B cell (primary cell): ENCODE measurements at regions not wholly inside any gene's neighbourhood (a gene's known extent, or its start where the extent isn't known, plus 50 kb on each side); places are given as distances from the start of the nearest gene placed in this dataset.

Source experiments
- ATAC-seq: fragments of 200-7000 bp; cut with Tn5 transposase; one replicate; pipeline ENCODE4 v1.10.0; 2021; ENCODE audit warnings: low read depth, mild to moderate bottlenecking, moderate number of reproducible peaks, moderate library complexity
- CTCF ChIA-PET: fragments of 350-600 bp; sonication (Branson Sonifier 250); formaldehyde crosslinking; loops from one replicate; lab custom pipeline; 2021; ENCODE audit warnings: antibody characterized with exemption, inconsistent platforms; lab: Charles Lee
- POLR2A ChIA-PET: fragments of 350-600 bp; sonication (Branson Sonifier 250); formaldehyde crosslinking; loops from one replicate; lab custom pipeline; 2021; ENCODE audit warnings: antibody characterized with exemption; lab: Charles Lee
- DNase-seq: peaks from one replicate; pipeline ENCODE4 v3.0.0; 2013
- H2AFZ ChIP-seq: 2 replicates; pipeline ENCODE4 v1.6.1; 2012; ENCODE audit warnings: mild to moderate bottlenecking, low read depth, low read length; ENCODE audit not compliant: insufficient read depth, poor library complexity, severe bottlenecking
- H3K27ac ChIP-seq, 2 donors: 1 replicate in 1 of 2; 2 replicates in 1 of 2; pipeline ENCODE4 v1.5.1; 2012 to 2013; ENCODE audit warnings: low read length in 2 of 2, mild to moderate bottlenecking in 2 of 2, moderate library complexity in 1 of 2
- H3K27me3 ChIP-seq, 4 experiments: fragments of 200-600 bp in 1 of 4; sonication (generic) in 1 of 4; replicated peaks in 1 of 4; 1 replicate in 2 of 4; 2 replicates in 2 of 4; pipeline versions ENCODE4 v1.6.1 to v1.7.0; 2013 to 2016; ENCODE audit warnings: low read length in 3 of 4, mild to moderate bottlenecking in 2 of 4, mixed read lengths in 1 of 4, moderate library complexity in 1 of 4; ENCODE audit not compliant: insufficient read depth in 4 of 4, control insufficient read depth in 3 of 4; ENCODE audit errors: control extremely low read depth in 1 of 4
- H3K36me3 ChIP-seq, 2 experiments: replicated peaks in 1 of 2; 1 replicate in 1 of 2; 2 replicates in 1 of 2; pipeline versions ENCODE4 v1.6.1 to v1.7.1; 2013; ENCODE audit warnings: low read length in 1 of 2; ENCODE audit not compliant: insufficient read depth in 2 of 2, control insufficient read depth in 1 of 2; ENCODE audit errors: control extremely low read depth in 1 of 2, extremely low read depth in 1 of 2
- H3K4me1 ChIP-seq, 2 donors: fragments of 200-600 bp in 1 of 2; sonication (generic) in 1 of 2; 1 replicate in 1 of 2; 2 replicates in 1 of 2; pipeline versions ENCODE4 v1.5.1 to v1.6.1; 2013 to 2017; ENCODE audit warnings: low read length in 2 of 2; ENCODE audit not compliant: control insufficient read depth in 2 of 2, insufficient read depth in 2 of 2
- H3K4me2 ChIP-seq: replicated peaks from 2 replicates; pipeline ENCODE3; 2012; ENCODE audit warnings: mild to moderate bottlenecking, low read depth, low read length; ENCODE audit not compliant: poor library complexity, severe bottlenecking
- H3K4me3 ChIP-seq, 5 experiments: fragments of 200-600 bp in 1 of 5; sonication (generic) in 1 of 5; 1 replicate in 3 of 5; 2 replicates in 2 of 5; pipeline versions ENCODE4 v1.5.1 to v1.7.0; 2011 to 2016; ENCODE audit warnings: low read length in 4 of 5, mild to moderate bottlenecking in 4 of 5, low read depth in 2 of 5, control low read depth in 1 of 5, moderate library complexity in 1 of 5; ENCODE audit not compliant: insufficient read depth in 1 of 5; ENCODE audit errors: control extremely low read depth in 1 of 5, extremely low read depth in 1 of 5
- H3K79me2 ChIP-seq: fragments of 200-600 bp; sonication (generic); one replicate; pipeline ENCODE4 v1.6.0; 2016; ENCODE audit warnings: low read length; ENCODE audit not compliant: control insufficient read depth, insufficient read depth
- H3K9ac ChIP-seq: fragments of 200-600 bp; sonication (generic); 2 replicates; pipeline ENCODE4 v1.6.1; 2017; ENCODE audit warnings: mild to moderate bottlenecking, low read length, moderate library complexity
- H3K9me3 ChIP-seq, 3 donors: one replicate each; pipeline versions ENCODE4 v1.6.1 to v1.7.1; 2013; ENCODE audit warnings: low read length in 2 of 3; ENCODE audit not compliant: control insufficient read depth in 2 of 3, insufficient read depth in 1 of 3; ENCODE audit errors: control extremely low read depth in 1 of 3
- H4K20me1 ChIP-seq: 2 replicates; pipeline ENCODE4 v1.6.0; 2012; ENCODE audit warnings: mild to moderate bottlenecking, low read length; ENCODE audit not compliant: insufficient read depth, control insufficient read depth, poor library complexity, severe bottlenecking
- H3K27ac Mint-ChIP-seq: one replicate; pipeline ENCODE4 v1.8.0; 2021; ENCODE audit warnings: mixed read lengths
- H3K27me3 Mint-ChIP-seq: one replicate; pipeline ENCODE4 v1.8.0; 2021; ENCODE audit warnings: mixed read lengths
- H3K4me1 Mint-ChIP-seq: one replicate; pipeline ENCODE4 v1.8.0; 2021; ENCODE audit warnings: mixed read lengths
- H3K4me3 Mint-ChIP-seq: one replicate; pipeline ENCODE4 v1.8.0; 2021; ENCODE audit warnings: mixed read lengths
- H3K9me3 Mint-ChIP-seq: one replicate; pipeline ENCODE4 v1.8.0; 2022; ENCODE audit warnings: mixed read lengths; ENCODE audit not compliant: insufficient read depth
- EZH2 ChIP-seq: IDR thresholded peaks from 2 replicates; pipeline ENCODE4 v1.6.1; 2012; ENCODE audit warnings: borderline replicate concordance, low read depth, mild to moderate bottlenecking, moderate library complexity, low read length; ENCODE audit not compliant: insufficient read depth, poor library complexity, severe bottlenecking
- WGBS: methylation state at CpG from one replicate; pipeline ENCODE4 v1.1.5; 2013; ENCODE audit warnings: missing lambda C conversion rate; ENCODE audit not compliant: insufficient coverage; 5-methylcytosine and 5-hydroxymethylcytosine counted together
- intact Hi-C: fragments of 100-400 bp; cut with micrococcal nuclease; formaldehyde crosslinking; loops from one replicate; pipeline ENCODE4 v1.10.0; 2022
- TF ChIP-seq, protein P1 (sequence below): fragments of 200-600 bp; IDR thresholded peaks from one replicate; pipeline ENCODE4 v1.8.0; 2022; ENCODE audit warnings: antibody characterized with exemption, mild to moderate bottlenecking

DNA sequence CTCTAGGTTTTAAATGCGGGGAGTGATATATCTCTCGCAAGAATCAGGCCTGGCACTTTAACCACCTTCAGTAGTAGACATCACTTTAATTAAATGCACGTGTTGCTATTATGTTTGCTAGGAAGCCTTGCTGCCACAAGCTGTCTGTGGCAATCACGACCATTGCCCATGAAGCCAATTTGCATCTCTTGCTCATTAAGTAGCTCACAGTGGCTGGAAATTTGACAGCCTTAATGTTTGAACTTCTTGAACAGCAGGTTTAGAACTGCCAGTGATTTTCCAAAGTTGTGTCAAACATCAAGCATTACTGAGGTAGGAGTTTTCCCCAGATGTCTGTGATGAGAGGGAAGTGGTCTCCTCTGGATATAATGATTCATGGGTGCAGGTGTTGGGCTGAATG is 642.3 kb upstream of the CPEB2 start:
- no peak for TF ChIP-seq EZH2
- TF ChIP-seq, protein P1, sequence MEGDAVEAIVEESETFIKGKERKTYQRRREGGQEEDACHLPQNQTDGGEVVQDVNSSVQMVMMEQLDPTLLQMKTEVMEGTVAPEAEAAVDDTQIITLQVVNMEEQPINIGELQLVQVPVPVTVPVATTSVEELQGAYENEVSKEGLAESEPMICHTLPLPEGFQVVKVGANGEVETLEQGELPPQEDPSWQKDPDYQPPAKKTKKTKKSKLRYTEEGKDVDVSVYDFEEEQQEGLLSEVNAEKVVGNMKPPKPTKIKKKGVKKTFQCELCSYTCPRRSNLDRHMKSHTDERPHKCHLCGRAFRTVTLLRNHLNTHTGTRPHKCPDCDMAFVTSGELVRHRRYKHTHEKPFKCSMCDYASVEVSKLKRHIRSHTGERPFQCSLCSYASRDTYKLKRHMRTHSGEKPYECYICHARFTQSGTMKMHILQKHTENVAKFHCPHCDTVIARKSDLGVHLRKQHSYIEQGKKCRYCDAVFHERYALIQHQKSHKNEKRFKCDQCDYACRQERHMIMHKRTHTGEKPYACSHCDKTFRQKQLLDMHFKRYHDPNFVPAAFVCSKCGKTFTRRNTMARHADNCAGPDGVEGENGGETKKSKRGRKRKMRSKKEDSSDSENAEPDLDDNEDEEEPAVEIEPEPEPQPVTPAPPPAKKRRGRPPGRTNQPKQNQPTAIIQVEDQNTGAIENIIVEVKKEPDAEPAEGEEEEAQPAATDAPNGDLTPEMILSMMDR = no peak
- no peaks in the 10 kb centered on the region for H3K4me1 ChIP-seq
- POLR2A ChIA-PET = no interaction called here
- no peak overlapping the region for H3K4me2 ChIP-seq
- no peak overlapping the region for H3K9ac ChIP-seq
- H3K27ac ChIP-seq = no peak overlapping the region
- no peaks in the 10 kb centered on the region for H3K36me3 ChIP-seq
- no peak overlapping the region for H3K4me3 ChIP-seq
- ATAC-seq (no peak), DNase-seq (no peak)
- Mint-ChIP-seq H3K4me1 (no peaks in the 10 kb centered on the region), H3K27ac (no peak overlapping the region), H3K4me3 (no peak overlapping the region), H3K27me3 (peaks cover 3% of the 10 kb centered on the region), H3K9me3 (peaks cover 2% of the 10 kb centered on the region)
- no peaks in the 10 kb centered on the region for H3K79me2 ChIP-seq
- H3K27me3 ChIP-seq = no peaks in the 10 kb centered on the region
- peaks cover 0 to 3% (median 0%) of the 10 kb centered on the region in 3 donors for H3K9me3 ChIP-seq
- 89% methylated on average over 2 of the region's 4 CpGs for WGBS
- CTCF ChIA-PET = no interaction called here
- H2AFZ ChIP-seq = no peak overlapping the region
- no peaks in the 10 kb centered on the region for H4K20me1 ChIP-seq
- intact Hi-C loops = no loop called here

DNA sequence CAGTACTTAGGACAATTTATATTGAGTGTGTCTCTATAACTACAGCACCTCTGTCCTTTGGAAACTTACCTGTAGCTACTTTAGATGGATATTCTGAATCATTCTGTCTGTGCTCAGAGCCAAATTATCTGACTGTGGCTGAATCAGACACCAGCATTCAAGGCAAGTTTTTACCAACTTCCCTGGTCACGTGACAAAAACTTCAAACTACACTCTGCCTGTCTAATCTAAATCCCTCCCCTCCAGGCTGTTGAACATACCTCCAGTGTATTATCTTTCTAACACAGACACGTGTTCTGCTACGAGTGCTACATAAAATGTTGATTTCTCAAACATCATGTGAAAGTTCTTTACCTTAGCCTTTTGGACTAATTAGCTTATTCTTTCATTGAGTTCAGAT is 641.2 kb upstream of the CPEB2 start:
- no peak overlapping the region for H3K9ac ChIP-seq
- no peak overlapping the region for H2AFZ ChIP-seq
- H4K20me1 ChIP-seq = no peaks in the 10 kb centered on the region
- Mint-ChIP-seq H3K4me1 (peaks cover 2% of the 10 kb centered on the region), H3K4me3 (no peak overlapping the region), H3K9me3 (no peaks in the 10 kb centered on the region), H3K27ac (no peak overlapping the region), H3K27me3 (no peaks in the 10 kb centered on the region)
- no peak overlapping the region for H3K4me2 ChIP-seq
- intact Hi-C loops = no loop called here
- TF ChIP-seq, protein P1 = no peak
- TF ChIP-seq EZH2 = no peak
- CTCF ChIA-PET = no interaction called here
- POLR2A ChIA-PET = no interaction called here
- peaks cover 0 to 3% (median 0%) of the 10 kb centered on the region in 3 donors for H3K9me3 ChIP-seq
- no peak for ATAC-seq
- no peaks in the 10 kb centered on the region for H3K27me3 ChIP-seq
- no peaks in the 10 kb centered on the region for H3K4me1 ChIP-seq
- 100% methylated on average over 1 of the region's 3 CpGs for WGBS
- H3K36me3 ChIP-seq = no peaks in the 10 kb centered on the region
- no peaks in the 10 kb centered on the region for H3K79me2 ChIP-seq
- no peak overlapping the region for H3K27ac ChIP-seq
- no peak for DNase-seq
- H3K4me3 ChIP-seq = no peak overlapping the region
